DOHH2 (cell line): ENCODE measurements at regions not wholly inside any gene's neighbourhood (a gene's known extent, or its start where the extent isn't known, plus 50 kb on each side); places are given as distances from the start of the nearest gene placed in this dataset.

Source experiments
- CTCF ChIP-seq: fragments of 200-600 bp; sonication (generic); IDR thresholded peaks from one replicate; pipeline ENCODE4 v1.5.1; 2014; ENCODE audit warnings: antibody characterized with exemption, mild to moderate bottlenecking, low read depth, low read length; ENCODE audit not compliant: poor library complexity, severe bottlenecking
- EZH2phosphoT487 ChIP-seq: fragments of 200-600 bp; sonication (generic); IDR thresholded peaks from 2 replicates; pipeline ENCODE4 v1.6.1; 2017; ENCODE audit warnings: borderline replicate concordance, mild to moderate bottlenecking, antibody characterized with exemption, low read length, moderate library complexity, mixed read lengths

GRCh38 chr22:27152883-27153282 is 495.5 kb downstream of the MIAT start:
- TF ChIP-seq EZH2phosphoT487 (no peak), CTCF (no peak)
